ENCODE measurements at regions not wholly inside any gene's neighbourhood (a gene's known extent, or its start where the extent isn't known, plus 50 kb on each side); places are given as distances from the start of the nearest gene placed in this dataset.

DNA sequence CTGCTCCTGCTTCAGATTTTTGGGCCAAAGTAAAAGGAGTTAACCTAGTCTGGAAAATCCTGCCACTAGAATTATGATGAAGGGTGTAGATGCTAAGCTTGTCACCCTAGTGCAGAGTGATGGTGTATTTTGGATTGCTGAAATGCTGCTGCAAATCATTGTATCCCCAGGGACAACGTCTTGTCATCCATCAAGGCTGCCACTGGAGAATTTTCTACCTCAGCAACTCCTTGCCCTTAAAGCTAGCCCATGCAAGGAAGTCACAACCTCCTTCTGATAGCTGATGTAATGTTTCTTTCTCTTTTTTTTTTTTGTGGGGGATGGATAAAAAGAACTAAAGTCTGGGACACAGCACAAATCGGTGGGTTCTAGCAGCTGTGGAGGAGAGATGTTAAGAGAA is 139.4 kb upstream of the FRMD6 start:
- no peak overlapping the region for H3K27ac Mint-ChIP-seq
- no peaks in the 10 kb centered on the region for H3K9me3 ChIP-seq

DNA sequence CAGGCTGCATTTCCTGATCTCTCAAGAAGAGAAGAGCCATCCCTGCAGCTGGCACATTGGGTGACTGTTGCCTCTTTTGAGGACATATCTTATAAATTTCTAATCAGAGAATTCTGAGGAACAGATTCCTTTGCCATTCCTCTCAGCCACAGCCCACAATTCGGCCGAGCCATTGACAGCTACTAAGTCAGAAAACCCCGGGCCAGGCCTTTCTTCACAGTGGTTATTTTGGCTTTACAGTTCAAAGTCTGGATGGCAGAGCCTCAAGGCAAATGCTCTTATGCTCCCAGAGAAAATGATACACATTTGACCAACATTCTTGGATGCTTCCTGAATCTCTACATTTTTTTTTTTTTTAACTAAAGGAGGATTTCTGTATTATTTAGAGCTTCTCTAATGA is 138.4 kb upstream of the FRMD6 start:
- H3K27me3 ChIP-seq (replicated peaks in 1 of 2; ENCODE audit: control insufficient read depth in 2 of 2, extremely low read depth in 1 of 2, insufficient read depth in 2 of 2, low read length in 1 of 2): peaks cover 0 to 7% of the 10 kb centered on the region in 2 experiments
- H3K9me3 Mint-ChIP-seq: no peaks in the 10 kb centered on the region
- H3K4me1 ChIP-seq (ENCODE audit: control insufficient read depth in 1 of 2, extremely low read depth in 1 of 2, insufficient read depth in 2 of 2, low read length in 2 of 2): no peaks in the 10 kb centered on the region
- H3K9me3 ChIP-seq: no peaks in the 10 kb centered on the region
- H3K27me3 Mint-ChIP-seq: peaks cover 14% of the 10 kb centered on the region in 2 donors
- H3K36me3 Mint-ChIP-seq: no peaks in the 10 kb centered on the region
- DNase-seq (no peak), ATAC-seq (replicated peaks in 1 of 4) (no peak)
- H3K27ac ChIP-seq (ENCODE audit: low read length): no peak overlapping the region
- H3K4me3 ChIP-seq (ENCODE audit: control insufficient read depth in 1 of 2, extremely low read depth in 1 of 2, low read length in 1 of 2): no peak overlapping the region
- 71% methylated on average over 1 of the region's 3 CpGs for whole genome bisulfite sequencing (ENCODE audit: insufficient coverage)
- no peaks in the 10 kb centered on the region for H3K36me3 ChIP-seq (ENCODE audit: control insufficient read depth in 2 of 2, extremely low read depth in 1 of 2, insufficient read depth in 1 of 2, low read length in 1 of 2)
- POLR2A ChIA-PET: no interaction called here
- CTCF ChIA-PET: no interaction called here
- H3K4me1 Mint-ChIP-seq: no peaks in the 10 kb centered on the region
- H3K4me3 Mint-ChIP-seq: no peak overlapping the region
- no peak overlapping the region for H3K27ac Mint-ChIP-seq

More for the DNA sequence above, 139.4 kb upstream of the FRMD6 start:
- H3K4me1 ChIP-seq (ENCODE audit: control insufficient read depth in 1 of 2, extremely low read depth in 1 of 2, insufficient read depth in 2 of 2, low read length in 2 of 2): no peaks in the 10 kb centered on the region
- POLR2A ChIA-PET: interaction anchor here in 1 of 2 donors (0.6 kb wide), 1 partner anchor 665 kb away, joined by 3 read pairs; no protein-coding TSS in a partner anchor
- Mint-ChIP-seq H3K27me3 (peaks cover 15 to 17% of the 10 kb centered on the region in 2 donors), H3K4me3 (no peak overlapping the region), H3K4me1 (no peaks in the 10 kb centered on the region), H3K36me3 (no peaks in the 10 kb centered on the region), H3K9me3 (no peaks in the 10 kb centered on the region)
- H3K27me3 ChIP-seq (replicated peaks in 1 of 2; ENCODE audit: control insufficient read depth in 2 of 2, extremely low read depth in 1 of 2, insufficient read depth in 2 of 2, low read length in 1 of 2): peaks cover 0 to 15% of the 10 kb centered on the region in 2 experiments
- no peak overlapping the region for H3K4me3 ChIP-seq (ENCODE audit: control insufficient read depth in 1 of 2, extremely low read depth in 1 of 2, low read length in 1 of 2)
- DNase-seq: no peak
- 83% methylated on average over 1 of the region's 2 CpGs for WGBS (ENCODE audit: insufficient coverage)
- ATAC-seq (replicated peaks in 1 of 4): no peak
- H3K27ac ChIP-seq (ENCODE audit: low read length): no peak overlapping the region
- H3K36me3 ChIP-seq (ENCODE audit: control insufficient read depth in 2 of 2, extremely low read depth in 1 of 2, insufficient read depth in 1 of 2, low read length in 1 of 2): no peaks in the 10 kb centered on the region
- CTCF ChIA-PET: interaction anchor here in 1 of 2 donors (0.5 kb wide), 1 partner anchor 1920 kb away, joined by 3 read pairs; no protein-coding TSS in a partner anchor

- no peak overlapping the region for H3K4me3 ChIP-seq (ENCODE audit: control insufficient read depth in 1 of 2, extremely low read depth in 1 of 2, low read length in 1 of 2)
- no peak overlapping the region for H3K27ac ChIP-seq (ENCODE audit: low read length)
- no CpG with 5 or more reads among the region's 2 CpGs for WGBS (ENCODE audit: insufficient coverage)
- H3K27me3 Mint-ChIP-seq: peaks cover 7% of the 10 kb centered on the region in 2 donors
- H3K36me3 Mint-ChIP-seq: no peaks in the 10 kb centered on the region
- ATAC-seq (replicated peaks in 1 of 4) (no peak), DNase-seq (no peak)
- no peaks in the 10 kb centered on the region for H3K4me1 Mint-ChIP-seq
- no peaks in the 10 kb centered on the region for H3K4me1 ChIP-seq (ENCODE audit: control insufficient read depth in 1 of 2, extremely low read depth in 1 of 2, insufficient read depth in 2 of 2, low read length in 2 of 2)
- peaks cover 0 to 7% of the 10 kb centered on the region in 2 experiments for H3K27me3 ChIP-seq (replicated peaks in 1 of 2; ENCODE audit: control insufficient read depth in 2 of 2, extremely low read depth in 1 of 2, insufficient read depth in 2 of 2, low read length in 1 of 2)
- no peak overlapping the region for H3K27ac Mint-ChIP-seq
- POLR2A ChIA-PET: no interaction called here
- H3K9me3 ChIP-seq: no peaks in the 10 kb centered on the region
- CTCF ChIA-PET: no interaction called here
- no peak overlapping the region for H3K4me3 Mint-ChIP-seq
- no peaks in the 10 kb centered on the region for H3K36me3 ChIP-seq (ENCODE audit: control insufficient read depth in 2 of 2, extremely low read depth in 1 of 2, insufficient read depth in 1 of 2, low read length in 1 of 2)
- no peaks in the 10 kb centered on the region for H3K9me3 Mint-ChIP-seq
These were observed 137.8 kb upstream of the FRMD6 start for GRCh38 chr14:51513933-51514332.

DNA sequence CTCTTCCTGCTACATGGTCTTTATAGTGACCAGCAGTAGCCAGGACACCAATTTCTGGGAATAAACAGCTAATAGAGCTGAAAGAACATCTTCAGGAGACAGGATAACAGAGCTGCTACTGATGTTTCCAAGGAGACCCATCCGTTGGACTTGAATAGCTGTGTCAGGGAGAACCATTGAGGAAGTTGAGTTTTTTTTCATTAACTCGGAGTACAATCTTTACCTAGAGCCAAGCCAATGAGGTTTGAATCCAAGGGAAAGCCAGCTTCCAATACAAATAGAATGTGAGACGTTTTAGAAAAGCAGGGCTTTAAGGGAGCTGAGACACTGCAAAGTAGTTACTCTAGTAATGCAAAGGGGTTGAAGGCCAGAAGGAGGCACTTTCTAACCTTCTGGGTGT is 136.1 kb upstream of the FRMD6 start:
- no peaks in the 10 kb centered on the region for H3K9me3 Mint-ChIP-seq
- Histone ChIP-seq H3K36me3 (ENCODE audit: control insufficient read depth in 2 of 2, extremely low read depth in 1 of 2, insufficient read depth in 1 of 2, low read length in 1 of 2) (no peaks in the 10 kb centered on the region), H3K9me3 (no peaks in the 10 kb centered on the region), H3K4me1 (ENCODE audit: control insufficient read depth in 1 of 2, extremely low read depth in 1 of 2, insufficient read depth in 2 of 2, low read length in 2 of 2) (no peaks in the 10 kb centered on the region), H3K4me3 (ENCODE audit: control insufficient read depth in 1 of 2, extremely low read depth in 1 of 2, low read length in 1 of 2) (no peak overlapping the region), H3K27me3 (replicated peaks in 1 of 2; ENCODE audit: control insufficient read depth in 2 of 2, extremely low read depth in 1 of 2, insufficient read depth in 2 of 2, low read length in 1 of 2) (peaks cover 0 to 7% of the 10 kb centered on the region in 2 experiments), H3K27ac (ENCODE audit: low read length) (no peak overlapping the region)
- ChIA-PET POLR2A (no interaction called here), CTCF (no interaction called here)
- no peaks in the 10 kb centered on the region for H3K4me1 Mint-ChIP-seq
- WGBS (ENCODE audit: insufficient coverage): no CpG with 5 or more reads among the region's 3 CpGs
- H3K27me3 Mint-ChIP-seq: peaks cover 11 to 18% of the 10 kb centered on the region in 2 donors
- H3K36me3 Mint-ChIP-seq: no peaks in the 10 kb centered on the region
- DNase-seq (no peak), ATAC-seq (replicated peaks in 1 of 4) (no peak)
- no peak overlapping the region for H3K4me3 Mint-ChIP-seq
- no peak overlapping the region for H3K27ac Mint-ChIP-seq

GRCh38 chr14:51516706-51517395 is 134.9 kb upstream of the FRMD6 start:
- DNase-seq (no peak), ATAC-seq (replicated peaks in 1 of 4) (no peak)
- H3K27ac Mint-ChIP-seq: no peak overlapping the region
- peaks cover 9 to 18% of the 10 kb centered on the region in 2 donors for H3K27me3 Mint-ChIP-seq
- no peaks in the 10 kb centered on the region for H3K36me3 ChIP-seq (ENCODE audit: control insufficient read depth in 2 of 2, extremely low read depth in 1 of 2, insufficient read depth in 1 of 2, low read length in 1 of 2)
- 90% methylated on average over 2 of the region's 4 CpGs for WGBS (ENCODE audit: insufficient coverage)
- H3K4me1 ChIP-seq (ENCODE audit: control insufficient read depth in 1 of 2, extremely low read depth in 1 of 2, insufficient read depth in 2 of 2, low read length in 2 of 2): no peaks in the 10 kb centered on the region
- POLR2A ChIA-PET: no interaction called here
- no peaks in the 10 kb centered on the region for H3K4me1 Mint-ChIP-seq
- H3K27me3 ChIP-seq (replicated peaks in 1 of 2; ENCODE audit: control insufficient read depth in 2 of 2, extremely low read depth in 1 of 2, insufficient read depth in 2 of 2, low read length in 1 of 2): peaks cover 0 to 7% of the 10 kb centered on the region in 2 experiments
- H3K9me3 ChIP-seq: no peaks in the 10 kb centered on the region
- CTCF ChIA-PET: no interaction called here
- H3K36me3 Mint-ChIP-seq: no peaks in the 10 kb centered on the region
- peaks cover 0 to 3% (median 0%) of the 10 kb centered on the region in 3 donors for H3K9me3 Mint-ChIP-seq
- H3K27ac ChIP-seq (ENCODE audit: low read length): no peak overlapping the region
- no peak overlapping the region for H3K4me3 ChIP-seq (ENCODE audit: control insufficient read depth in 1 of 2, extremely low read depth in 1 of 2, low read length in 1 of 2)
- no peak overlapping the region for H3K4me3 Mint-ChIP-seq

DNA sequence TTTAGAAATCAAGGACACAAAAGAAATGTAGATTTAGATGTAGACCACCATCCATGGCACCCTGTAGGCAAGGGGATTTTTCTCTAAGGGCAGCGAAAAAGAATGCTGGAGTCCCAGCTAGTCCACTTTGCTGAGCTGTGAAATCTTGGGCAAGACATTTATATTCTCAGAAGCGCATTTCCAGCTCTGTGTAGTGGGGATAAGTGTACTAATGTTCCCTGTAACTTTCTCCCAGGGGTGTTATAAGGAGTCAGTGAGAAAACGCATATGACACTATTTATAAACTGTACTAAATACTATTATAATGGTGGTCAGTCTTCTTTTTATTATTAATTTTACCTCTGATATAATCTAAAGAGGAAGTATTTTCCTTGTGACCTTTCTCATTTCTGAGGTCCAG is 133.4 kb upstream of the FRMD6 start:
- ATAC-seq (replicated peaks in 1 of 4) (no peak), DNase-seq (no peak)
- H3K27me3 ChIP-seq (replicated peaks in 1 of 2; ENCODE audit: control insufficient read depth in 2 of 2, extremely low read depth in 1 of 2, insufficient read depth in 2 of 2, low read length in 1 of 2): no peaks in the 10 kb centered on the region
- Mint-ChIP-seq H3K4me1 (no peaks in the 10 kb centered on the region), H3K27ac (no peak overlapping the region), H3K4me3 (no peak overlapping the region), H3K36me3 (no peaks in the 10 kb centered on the region), H3K27me3 (peaks cover 9 to 18% of the 10 kb centered on the region in 2 donors), H3K9me3 (peaks cover 0 to 3% (median 0%) of the 10 kb centered on the region in 3 donors)
- H3K36me3 ChIP-seq (ENCODE audit: control insufficient read depth in 2 of 2, extremely low read depth in 1 of 2, insufficient read depth in 1 of 2, low read length in 1 of 2): no peaks in the 10 kb centered on the region
- no peaks in the 10 kb centered on the region for H3K9me3 ChIP-seq
- WGBS (ENCODE audit: insufficient coverage): no CpG with 5 or more reads among the region's 3 CpGs
- H3K27ac ChIP-seq (ENCODE audit: low read length): no peak overlapping the region
- CTCF ChIA-PET: no interaction called here
- no peak overlapping the region for H3K4me3 ChIP-seq (ENCODE audit: control insufficient read depth in 1 of 2, extremely low read depth in 1 of 2, low read length in 1 of 2)
- POLR2A ChIA-PET: no interaction called here
- no peaks in the 10 kb centered on the region for H3K4me1 ChIP-seq (ENCODE audit: control insufficient read depth in 1 of 2, extremely low read depth in 1 of 2, insufficient read depth in 2 of 2, low read length in 2 of 2)

Measured in T-cell (primary cell).